GM12874 (cell line): ENCODE measurements at regions not wholly inside any gene's neighbourhood (a gene's known extent, or its start where the extent isn't known, plus 50 kb on each side); places are given as distances from the start of the nearest gene placed in this dataset.

Experiments used
- TF ChIP-seq, protein P1 (sequence below): IDR thresholded peaks from 2 replicates; pipeline ENCODE4 v1.5.1; 2011; ENCODE audit warnings: low read depth, mild to moderate bottlenecking, control low read depth, low read length, moderate library complexity; ENCODE audit not compliant: insufficient read depth

DNA sequence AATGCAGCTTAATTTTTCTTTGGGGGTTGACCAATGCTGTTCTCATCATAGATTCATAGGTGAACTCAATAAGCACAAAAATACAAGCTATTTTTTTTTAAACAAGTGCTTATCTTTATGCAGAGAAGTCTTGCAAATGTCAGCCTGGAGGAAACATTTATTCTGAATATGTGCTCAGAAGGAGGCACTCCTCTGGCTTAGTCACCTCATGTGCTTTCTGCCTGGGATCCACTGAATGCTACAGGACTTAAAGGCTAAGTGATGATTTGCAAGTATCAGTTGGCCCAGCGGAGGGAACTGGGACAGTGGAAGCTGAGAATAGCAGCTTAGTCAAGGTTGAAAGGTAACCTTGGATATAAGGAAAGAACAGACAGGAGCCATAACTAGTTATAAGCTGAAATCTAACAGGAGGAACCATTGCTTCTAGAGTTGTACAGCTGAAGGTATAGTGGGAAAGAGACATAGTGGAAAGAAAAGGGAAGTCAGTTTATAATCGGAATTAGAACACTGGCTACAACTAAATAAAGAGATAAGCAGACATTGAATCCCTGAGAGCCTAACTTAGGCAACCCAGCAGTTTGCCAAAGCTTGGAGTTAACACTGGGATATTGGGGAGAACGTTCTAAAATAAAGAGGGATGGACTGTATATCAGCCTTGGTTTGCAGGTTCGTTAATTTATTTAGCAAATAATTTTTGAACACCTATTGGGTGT, 488.7 kb downstream of the SUCLG1 start:
- TF ChIP-seq, protein P1, sequence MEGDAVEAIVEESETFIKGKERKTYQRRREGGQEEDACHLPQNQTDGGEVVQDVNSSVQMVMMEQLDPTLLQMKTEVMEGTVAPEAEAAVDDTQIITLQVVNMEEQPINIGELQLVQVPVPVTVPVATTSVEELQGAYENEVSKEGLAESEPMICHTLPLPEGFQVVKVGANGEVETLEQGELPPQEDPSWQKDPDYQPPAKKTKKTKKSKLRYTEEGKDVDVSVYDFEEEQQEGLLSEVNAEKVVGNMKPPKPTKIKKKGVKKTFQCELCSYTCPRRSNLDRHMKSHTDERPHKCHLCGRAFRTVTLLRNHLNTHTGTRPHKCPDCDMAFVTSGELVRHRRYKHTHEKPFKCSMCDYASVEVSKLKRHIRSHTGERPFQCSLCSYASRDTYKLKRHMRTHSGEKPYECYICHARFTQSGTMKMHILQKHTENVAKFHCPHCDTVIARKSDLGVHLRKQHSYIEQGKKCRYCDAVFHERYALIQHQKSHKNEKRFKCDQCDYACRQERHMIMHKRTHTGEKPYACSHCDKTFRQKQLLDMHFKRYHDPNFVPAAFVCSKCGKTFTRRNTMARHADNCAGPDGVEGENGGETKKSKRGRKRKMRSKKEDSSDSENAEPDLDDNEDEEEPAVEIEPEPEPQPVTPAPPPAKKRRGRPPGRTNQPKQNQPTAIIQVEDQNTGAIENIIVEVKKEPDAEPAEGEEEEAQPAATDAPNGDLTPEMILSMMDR, result no peak

DNA sequence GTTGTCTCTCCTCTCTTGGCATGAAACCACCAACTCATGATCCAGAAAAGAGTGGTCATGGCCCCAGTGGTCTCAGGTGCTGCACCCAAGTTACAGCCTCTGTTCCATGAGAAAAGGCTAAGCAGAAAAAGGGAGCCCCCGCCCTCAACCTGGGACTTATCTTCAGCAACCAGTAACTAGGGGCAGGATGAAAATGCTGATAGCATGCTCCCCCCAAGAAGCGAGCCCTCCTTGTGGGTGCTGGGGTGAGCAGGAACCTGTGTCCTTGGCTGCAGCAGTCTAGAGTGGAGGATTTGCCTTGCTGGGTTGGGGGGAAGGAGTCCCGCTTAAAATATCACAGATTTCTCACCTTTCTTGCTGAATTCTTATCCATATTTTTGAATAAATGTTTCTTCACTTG, 490.0 kb downstream of the SUCLG1 start:
- TF ChIP-seq, protein P1, result no peak

DNA sequence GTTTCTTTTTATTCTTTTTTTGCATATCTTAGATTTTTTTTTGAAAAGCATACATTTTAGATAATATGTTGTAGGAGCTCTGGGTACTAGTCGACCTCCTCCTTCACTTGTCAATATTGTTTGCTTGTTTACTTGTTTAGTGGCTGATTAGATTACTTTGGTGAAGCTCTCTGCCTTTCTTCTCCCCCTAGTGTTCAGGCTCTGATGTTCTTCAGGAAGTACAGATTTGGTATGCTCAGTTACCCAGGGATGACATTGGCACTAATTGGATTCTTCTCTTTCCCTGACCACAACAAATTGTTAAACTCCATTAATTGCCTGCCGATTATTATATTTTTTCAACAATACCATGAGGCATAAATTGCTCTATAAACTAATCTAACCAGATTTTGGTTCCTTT, 491.2 kb downstream of the SUCLG1 start:
- TF ChIP-seq, protein P1, result no peak

DNA sequence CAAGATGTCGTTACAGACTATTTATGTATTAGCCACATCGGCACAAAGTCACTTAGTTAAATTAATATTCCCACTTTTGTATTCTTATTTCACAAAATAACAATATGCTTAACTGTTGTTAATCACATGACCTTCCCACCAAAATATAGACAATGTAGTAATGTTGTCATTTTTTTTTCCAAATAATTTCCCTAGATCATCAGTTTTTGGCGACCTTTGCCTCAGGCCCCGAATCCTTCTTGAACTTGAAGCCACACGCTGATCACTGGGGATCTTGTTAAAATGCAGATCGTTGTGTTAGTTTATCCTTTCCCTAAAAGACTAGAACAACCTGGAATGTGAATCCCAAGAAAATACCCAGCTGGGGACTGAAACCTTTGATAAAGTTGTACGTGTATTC, 497.6 kb downstream of the SUCLG1 start:
- TF ChIP-seq, protein P1, result no peak

DNA sequence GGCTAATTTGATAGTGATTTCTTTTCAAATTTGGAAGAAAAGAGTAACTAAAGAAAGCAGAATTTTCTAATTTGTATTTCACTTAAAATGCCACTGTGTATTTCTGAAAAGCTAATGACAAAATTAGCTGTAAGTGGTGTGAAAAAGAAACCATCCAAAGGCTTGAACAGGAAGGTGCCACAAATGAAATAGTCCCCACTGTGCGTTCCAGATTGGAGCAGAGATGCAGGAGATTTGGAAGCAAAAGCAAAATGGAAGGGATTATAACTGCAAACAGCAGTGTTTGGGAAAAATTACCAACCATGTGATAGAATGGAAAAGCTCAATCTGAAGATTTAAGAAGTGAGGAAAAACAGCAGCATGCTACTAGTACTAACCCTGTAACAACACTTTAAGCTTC, 498.7 kb downstream of the SUCLG1 start:
- TF ChIP-seq, protein P1, result no peak

DNA sequence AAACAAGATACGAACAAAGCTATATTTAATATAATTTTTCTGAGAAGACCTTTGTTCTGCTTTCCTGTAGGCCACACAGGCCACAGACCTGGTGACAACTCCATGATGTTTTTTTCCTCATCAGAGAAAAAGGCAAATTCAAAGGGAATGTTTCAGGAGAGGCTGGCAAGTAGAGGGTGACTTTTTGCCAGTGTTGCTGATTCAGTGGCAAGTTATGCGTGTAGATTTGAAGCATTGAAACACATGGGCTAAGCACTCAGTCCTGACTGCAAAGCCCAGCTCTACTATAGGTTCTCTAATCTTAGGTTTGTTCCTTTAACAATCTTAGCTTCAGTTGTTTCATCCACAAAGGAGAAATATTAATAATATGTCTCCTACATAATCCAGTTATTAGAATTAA, 499.8 kb downstream of the SUCLG1 start:
- TF ChIP-seq, protein P1, result no peak

DNA sequence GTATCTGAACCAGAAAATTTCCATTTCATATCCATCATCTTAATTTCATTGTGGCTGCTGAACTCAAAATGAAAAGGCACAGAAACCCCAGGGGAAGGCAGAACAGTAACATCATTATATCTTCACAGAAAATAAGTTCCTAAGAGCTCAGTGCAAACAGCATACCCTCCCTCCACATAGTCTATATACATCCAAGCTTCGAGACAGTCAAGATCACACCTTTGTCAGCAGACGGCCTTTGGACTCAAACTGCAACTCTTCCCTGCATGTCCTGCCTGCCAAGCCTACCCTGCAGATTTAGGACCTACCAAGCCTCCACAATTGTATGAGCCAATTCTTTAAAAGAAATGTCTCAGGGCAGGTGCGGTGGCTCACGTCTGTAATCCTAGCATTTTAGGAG, 502.1 kb downstream of the SUCLG1 start:
- TF ChIP-seq, protein P1, result no peak

DNA sequence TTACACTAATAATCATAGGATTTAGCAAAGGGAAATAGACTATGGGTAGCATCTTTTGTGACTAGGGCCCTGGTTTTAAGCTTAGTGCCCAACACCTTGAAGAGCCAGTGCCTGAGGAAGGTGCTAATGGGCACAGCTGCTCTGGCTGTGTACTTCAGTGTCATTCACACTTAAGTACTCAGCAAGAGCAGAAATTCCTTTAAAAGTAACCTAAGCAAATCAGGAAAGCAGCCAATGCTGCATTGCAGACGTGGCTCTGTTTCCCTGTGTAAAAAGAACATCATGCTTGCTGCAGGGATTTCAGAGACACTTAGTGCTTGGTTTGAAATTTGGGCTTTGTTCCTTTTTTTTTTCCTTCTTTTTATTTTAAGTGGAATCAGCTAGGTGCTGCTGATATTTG, 505.4 kb downstream of the SUCLG1 start:
- TF ChIP-seq, protein P1, result no peak
